ENCODE measurements at regions not wholly inside any gene's neighbourhood (a gene's known extent, or its start where the extent isn't known, plus 50 kb on each side); places are given as distances from the start of the nearest gene placed in this dataset.

DNA sequence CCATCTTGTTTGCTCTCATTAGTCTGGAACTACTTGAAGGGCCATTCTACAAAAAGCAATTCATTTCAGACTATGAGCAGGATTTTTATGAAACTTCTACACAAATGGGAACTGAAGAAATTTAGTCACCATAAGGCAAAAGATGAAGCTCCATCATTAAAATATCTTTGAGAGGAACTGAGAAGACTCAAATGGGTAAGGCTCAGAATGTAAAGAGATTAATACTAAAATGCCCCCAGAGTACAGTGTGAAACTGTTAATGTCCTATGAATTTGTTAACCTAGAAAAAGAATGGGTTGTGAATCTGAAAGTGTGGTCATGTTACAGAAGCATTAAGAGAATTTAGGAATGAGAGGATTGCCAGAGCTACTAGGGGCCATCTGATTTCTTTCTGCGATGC, 77.9 kb upstream of the SLC7A11 start:
- DNase-seq (ENCODE audit: low read depth) = no peak
- Histone ChIP-seq H3K36me3 (ENCODE audit: control insufficient read depth, insufficient read depth, low read length) (no peaks in the 10 kb centered on the region), H3K27me3 (ENCODE audit: control insufficient read depth, insufficient read depth, low read length) (no peaks in the 10 kb centered on the region), H3K4me3 (ENCODE audit: low read depth, low read length) (no peak overlapping the region)
- TF ChIP-seq, protein P1, sequence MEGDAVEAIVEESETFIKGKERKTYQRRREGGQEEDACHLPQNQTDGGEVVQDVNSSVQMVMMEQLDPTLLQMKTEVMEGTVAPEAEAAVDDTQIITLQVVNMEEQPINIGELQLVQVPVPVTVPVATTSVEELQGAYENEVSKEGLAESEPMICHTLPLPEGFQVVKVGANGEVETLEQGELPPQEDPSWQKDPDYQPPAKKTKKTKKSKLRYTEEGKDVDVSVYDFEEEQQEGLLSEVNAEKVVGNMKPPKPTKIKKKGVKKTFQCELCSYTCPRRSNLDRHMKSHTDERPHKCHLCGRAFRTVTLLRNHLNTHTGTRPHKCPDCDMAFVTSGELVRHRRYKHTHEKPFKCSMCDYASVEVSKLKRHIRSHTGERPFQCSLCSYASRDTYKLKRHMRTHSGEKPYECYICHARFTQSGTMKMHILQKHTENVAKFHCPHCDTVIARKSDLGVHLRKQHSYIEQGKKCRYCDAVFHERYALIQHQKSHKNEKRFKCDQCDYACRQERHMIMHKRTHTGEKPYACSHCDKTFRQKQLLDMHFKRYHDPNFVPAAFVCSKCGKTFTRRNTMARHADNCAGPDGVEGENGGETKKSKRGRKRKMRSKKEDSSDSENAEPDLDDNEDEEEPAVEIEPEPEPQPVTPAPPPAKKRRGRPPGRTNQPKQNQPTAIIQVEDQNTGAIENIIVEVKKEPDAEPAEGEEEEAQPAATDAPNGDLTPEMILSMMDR (IDR thresholded peaks at IDR 0.05; ENCODE audit: insufficient read depth, low read length, poor library complexity, severe bottlenecking) = no peak

- H3K4me3 ChIP-seq (ENCODE audit: low read depth, low read length) = no peak overlapping the region
- no peak for DNase-seq (ENCODE audit: low read depth)
- no peaks in the 10 kb centered on the region for H3K27me3 ChIP-seq (ENCODE audit: control insufficient read depth, insufficient read depth, low read length)
- TF ChIP-seq, protein P1 (IDR thresholded peaks at IDR 0.05; ENCODE audit: insufficient read depth, low read length, poor library complexity, severe bottlenecking) = no peak
- H3K36me3 ChIP-seq (ENCODE audit: control insufficient read depth, insufficient read depth, low read length) = no peaks in the 10 kb centered on the region
Observed at GRCh38 chr4:138317175-138317748, 75.1 kb upstream of the SLC7A11 start.

- TF ChIP-seq, protein P1 (IDR thresholded peaks at IDR 0.05; ENCODE audit: insufficient read depth, low read length, poor library complexity, severe bottlenecking) = no peak
- Histone ChIP-seq H3K36me3 (ENCODE audit: control insufficient read depth, insufficient read depth, low read length) (no peaks in the 10 kb centered on the region), H3K4me3 (ENCODE audit: low read depth, low read length) (no peak overlapping the region), H3K27me3 (ENCODE audit: control insufficient read depth, insufficient read depth, low read length) (no peaks in the 10 kb centered on the region)
- no peak for DNase-seq (ENCODE audit: low read depth)
Observed at GRCh38 chr4:138312536-138312911, 70.4 kb upstream of the SLC7A11 start.

DNA sequence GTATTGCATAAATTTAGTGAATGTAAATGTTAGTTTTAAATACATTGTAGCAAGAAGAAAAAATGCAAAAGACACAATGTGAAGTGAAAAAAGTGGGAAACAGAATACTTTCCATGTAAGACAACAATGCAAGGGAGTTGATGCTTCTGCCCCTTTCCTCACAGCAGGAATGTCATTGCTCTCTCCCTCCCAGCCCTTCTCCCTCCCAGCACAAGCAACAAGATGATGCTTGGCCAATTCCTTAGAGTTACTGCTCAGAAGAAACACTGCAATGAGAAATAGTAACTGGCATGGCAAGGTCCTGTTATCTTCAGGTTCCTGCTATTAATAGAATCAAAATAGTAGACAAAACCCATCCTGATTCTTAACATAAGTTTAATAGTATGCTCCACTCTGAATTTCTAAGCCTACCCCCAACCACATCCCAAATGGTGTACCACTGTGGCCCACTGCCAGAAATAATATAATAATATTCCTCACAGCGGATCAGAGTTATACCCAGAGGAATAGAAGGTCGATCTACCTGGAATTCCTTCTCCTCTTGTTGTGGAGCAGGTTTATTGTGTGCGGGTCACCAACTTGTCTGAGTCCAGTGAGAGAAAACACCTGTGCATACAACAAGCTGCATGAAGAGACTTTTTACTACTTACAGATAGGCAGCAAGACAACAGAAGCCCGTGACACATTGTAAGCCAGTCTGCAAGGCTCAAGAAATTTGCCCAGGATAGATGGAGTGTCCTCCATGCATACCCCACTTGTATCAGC, 69.8 kb upstream of the SLC7A11 start:
- TF ChIP-seq, protein P1 (IDR thresholded peaks at IDR 0.05; ENCODE audit: insufficient read depth, low read length, poor library complexity, severe bottlenecking) = no peak
- no peak for DNase-seq (ENCODE audit: low read depth)
- H3K36me3 ChIP-seq (ENCODE audit: control insufficient read depth, insufficient read depth, low read length) = no peaks in the 10 kb centered on the region
- no peak overlapping the region for H3K4me3 ChIP-seq (ENCODE audit: low read depth, low read length)
- H3K27me3 ChIP-seq (ENCODE audit: control insufficient read depth, insufficient read depth, low read length) = no peaks in the 10 kb centered on the region

DNA sequence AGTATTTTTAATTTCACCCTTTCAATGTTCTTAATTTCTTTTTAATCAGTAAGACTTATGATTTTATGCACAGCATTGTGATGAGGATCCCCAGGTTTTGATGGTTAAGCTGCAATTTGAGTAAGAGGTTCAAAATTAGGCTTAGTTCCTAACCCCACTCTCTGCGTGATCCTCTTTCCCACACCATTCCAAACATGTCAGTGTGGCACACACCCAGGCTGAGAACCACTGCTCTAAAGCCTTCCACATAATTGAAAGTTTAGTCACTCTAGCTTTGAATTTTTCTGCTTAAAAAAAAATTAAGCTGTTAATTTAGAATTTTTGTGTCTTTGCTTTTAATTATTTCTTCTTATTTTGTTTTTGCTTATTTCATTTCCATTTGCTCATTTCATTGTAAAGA, 68.8 kb upstream of the SLC7A11 start:
- Histone ChIP-seq H3K27me3 (ENCODE audit: control insufficient read depth, insufficient read depth, low read length) (no peaks in the 10 kb centered on the region), H3K4me3 (ENCODE audit: low read depth, low read length) (no peak overlapping the region), H3K36me3 (ENCODE audit: control insufficient read depth, insufficient read depth, low read length) (no peaks in the 10 kb centered on the region)
- DNase-seq (ENCODE audit: low read depth) = no peak
- TF ChIP-seq, protein P1 (IDR thresholded peaks at IDR 0.05; ENCODE audit: insufficient read depth, low read length, poor library complexity, severe bottlenecking) = no peak

DNA sequence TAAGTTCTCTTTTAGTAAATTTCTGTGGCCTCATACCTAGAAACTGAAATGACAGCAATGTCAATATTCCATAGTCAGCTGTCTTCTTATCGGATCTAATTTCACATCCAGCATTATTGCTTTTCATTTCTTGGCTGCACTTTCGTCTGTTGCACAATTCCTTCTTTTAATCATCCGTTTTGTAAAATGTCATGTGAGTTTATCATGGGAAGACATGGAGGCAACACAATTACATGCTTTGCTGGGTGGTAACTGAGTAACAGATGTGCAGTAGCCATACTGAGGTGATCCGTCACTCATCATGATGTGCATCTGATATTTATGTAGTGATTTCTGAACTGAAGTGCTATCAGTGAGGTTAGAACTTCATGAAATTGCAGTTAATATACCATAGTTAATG, 68.3 kb upstream of the SLC7A11 start:
- TF ChIP-seq, protein P1 (IDR thresholded peaks at IDR 0.05; ENCODE audit: insufficient read depth, low read length, poor library complexity, severe bottlenecking) = no peak
- no peak for DNase-seq (ENCODE audit: low read depth)
- Histone ChIP-seq H3K27me3 (ENCODE audit: control insufficient read depth, insufficient read depth, low read length) (no peaks in the 10 kb centered on the region), H3K36me3 (ENCODE audit: control insufficient read depth, insufficient read depth, low read length) (no peaks in the 10 kb centered on the region), H3K4me3 (ENCODE audit: low read depth, low read length) (no peak overlapping the region)
